OCI-LY7 (cell line): ENCODE measurements at regions not wholly inside any gene's neighbourhood (a gene's known extent, or its start where the extent isn't known, plus 50 kb on each side); places are given as distances from the start of the nearest gene placed in this dataset.

ENCODE experiments used
- EZH2phosphoT487 ChIP-seq: fragments of 200-600 bp; sonication (generic); IDR thresholded peaks from 2 replicates; pipeline ENCODE4 v1.6.1; 2018; ENCODE audit warnings: low read depth, borderline replicate concordance, mild to moderate bottlenecking, mixed run types, antibody characterized with exemption, low read length, moderate library complexity, mixed read lengths
- TF ChIP-seq, protein P1 (sequence below): fragments of 200-600 bp; sonication (generic); conservative IDR thresholded peaks from 2 replicates; pipeline ENCODE4 v1.5.1; 2014; ENCODE audit warnings: mild to moderate bottlenecking, antibody characterized with exemption, low read length, moderate library complexity, mixed read lengths

DNA sequence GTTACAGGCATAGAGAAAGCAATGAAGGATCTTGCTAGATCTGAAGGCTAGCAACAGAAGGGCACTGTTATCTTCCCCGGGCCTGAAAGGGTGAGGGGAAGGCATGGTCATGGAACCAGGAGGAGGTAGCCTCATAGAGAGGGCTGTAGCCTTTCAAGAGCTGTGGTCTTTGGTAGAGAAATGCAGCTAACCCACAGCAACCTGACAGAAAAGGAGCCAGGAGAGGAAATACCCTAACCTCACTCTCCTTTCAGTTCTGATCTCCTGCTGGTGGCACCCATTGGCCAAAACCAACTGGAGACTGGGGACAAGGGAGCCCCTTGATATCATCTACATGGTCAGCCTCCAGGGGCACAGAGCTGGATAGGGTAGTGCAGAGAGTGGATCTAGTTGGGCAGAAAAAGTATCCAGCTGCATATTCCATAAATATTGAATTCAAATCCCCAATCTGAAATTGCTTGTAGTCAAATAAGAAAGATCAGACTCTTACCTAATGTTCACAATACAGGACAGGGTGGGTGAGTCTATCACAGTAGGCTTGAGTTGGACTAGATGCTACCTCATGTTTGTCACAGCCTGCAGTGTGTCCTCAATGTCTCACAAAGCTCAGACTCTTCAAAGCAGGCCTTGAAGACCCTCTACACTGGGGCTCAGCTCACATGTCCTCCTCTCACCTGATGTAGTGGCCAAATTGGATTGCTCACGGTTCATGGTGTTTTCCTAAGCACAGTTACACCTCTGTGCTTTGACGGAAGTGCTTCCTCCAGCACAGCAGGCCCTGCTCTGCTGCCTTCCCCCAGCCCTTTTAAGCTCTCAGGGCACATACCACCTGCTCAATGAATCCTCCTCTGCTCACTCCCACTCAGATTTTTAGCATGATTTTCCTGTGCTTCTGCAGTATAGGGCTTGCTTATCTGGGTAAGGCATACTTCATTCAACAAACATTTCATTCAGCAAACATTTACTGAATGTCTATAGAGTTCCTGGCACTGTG, 74.1 kb upstream of the JUN start:
- TF ChIP-seq, protein P1, sequence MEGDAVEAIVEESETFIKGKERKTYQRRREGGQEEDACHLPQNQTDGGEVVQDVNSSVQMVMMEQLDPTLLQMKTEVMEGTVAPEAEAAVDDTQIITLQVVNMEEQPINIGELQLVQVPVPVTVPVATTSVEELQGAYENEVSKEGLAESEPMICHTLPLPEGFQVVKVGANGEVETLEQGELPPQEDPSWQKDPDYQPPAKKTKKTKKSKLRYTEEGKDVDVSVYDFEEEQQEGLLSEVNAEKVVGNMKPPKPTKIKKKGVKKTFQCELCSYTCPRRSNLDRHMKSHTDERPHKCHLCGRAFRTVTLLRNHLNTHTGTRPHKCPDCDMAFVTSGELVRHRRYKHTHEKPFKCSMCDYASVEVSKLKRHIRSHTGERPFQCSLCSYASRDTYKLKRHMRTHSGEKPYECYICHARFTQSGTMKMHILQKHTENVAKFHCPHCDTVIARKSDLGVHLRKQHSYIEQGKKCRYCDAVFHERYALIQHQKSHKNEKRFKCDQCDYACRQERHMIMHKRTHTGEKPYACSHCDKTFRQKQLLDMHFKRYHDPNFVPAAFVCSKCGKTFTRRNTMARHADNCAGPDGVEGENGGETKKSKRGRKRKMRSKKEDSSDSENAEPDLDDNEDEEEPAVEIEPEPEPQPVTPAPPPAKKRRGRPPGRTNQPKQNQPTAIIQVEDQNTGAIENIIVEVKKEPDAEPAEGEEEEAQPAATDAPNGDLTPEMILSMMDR = no peak
- no peak for TF ChIP-seq EZH2phosphoT487
